SK-N-MC (cell line): ENCODE measurements at regions not wholly inside any gene's neighbourhood (a gene's known extent, or its start where the extent isn't known, plus 50 kb on each side); places are given as distances from the start of the nearest gene placed in this dataset.
A peak's percentile ranks its signal among the peaks of the same experiment; 100 is the strongest.

Source experiments
- DNase-seq: peaks from one replicate; pipeline ENCODE4 v3.0.0-alpha.2; 2011; ENCODE audit warnings: low read depth, low spot score
- H3K27ac ChIP-seq: fragments of 200-600 bp; sonication (generic); 2 replicates; pipeline ENCODE4 v1.5.1; 2016; ENCODE audit warnings: mixed run types
- H3K36me3 ChIP-seq: fragments of 200-600 bp; sonication (generic); 2 replicates; pipeline ENCODE4 v1.6.1; 2017; ENCODE audit warnings: antibody characterized with exemption, low read length, mixed read lengths; ENCODE audit not compliant: insufficient read depth
- H3K4me3 ChIP-seq: fragments of 200-600 bp; sonication (generic); 2 replicates; pipeline ENCODE4 v1.5.1; 2016
- H3K9ac ChIP-seq: fragments of 200-600 bp; sonication (generic); 2 replicates; pipeline ENCODE4 v1.8.0; 2017; ENCODE audit warnings: mixed run types, mixed read lengths; ENCODE audit not compliant: insufficient read length
- H3K9me3 ChIP-seq: fragments of 200-600 bp; sonication (generic); 2 replicates; pipeline ENCODE4 v1.6.1; 2017; ENCODE audit warnings: low read depth, mild to moderate bottlenecking, antibody characterized with exemption, low read length, moderate library complexity, mixed read lengths
- EZH2 ChIP-seq: fragments of 200-600 bp; sonication (generic); IDR thresholded peaks from one replicate; pipeline ENCODE4 v1.6.1; 2017; ENCODE audit warnings: antibody characterized with exemption
- FOXP2 ChIP-seq: optimal IDR thresholded peaks from 2 replicates; pipeline ENCODE3; 2011; ENCODE audit warnings: mild to moderate bottlenecking, moderate library complexity; ENCODE audit not compliant: insufficient read depth; ENCODE audit errors: extremely low read length, control extremely low read depth
- POLR2AphosphoS5 ChIP-seq: IDR thresholded peaks from 2 replicates; pipeline ENCODE4 v1.6.1; 2012; ENCODE audit warnings: mild to moderate bottlenecking, low read depth, low read length, borderline replicate concordance

DNA sequence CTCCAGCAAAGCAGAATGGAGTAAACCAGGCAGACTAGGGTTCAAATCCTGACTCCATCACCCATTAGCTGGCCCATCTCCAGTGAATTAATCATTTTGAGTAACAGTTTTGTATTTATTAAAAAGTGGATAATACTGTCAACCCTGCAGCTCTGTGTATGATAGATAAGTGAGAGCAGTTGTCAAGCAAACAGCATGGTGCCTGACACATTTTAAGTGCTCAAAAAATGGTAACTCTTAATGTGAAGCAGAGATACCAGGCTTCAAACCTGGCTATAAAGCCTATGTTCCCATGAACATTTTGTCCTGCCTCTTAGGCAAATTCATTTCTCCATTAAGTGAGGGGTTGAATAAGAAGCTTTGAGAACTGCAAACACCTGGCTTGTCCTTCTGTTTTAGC, 409.6 kb downstream of the TBC1D4 start:
- TF ChIP-seq FOXP2: no peak
- TF ChIP-seq EZH2: no peak
- TF ChIP-seq POLR2AphosphoS5: no peak
- H3K27ac ChIP-seq: no peak overlapping the region
- no peak overlapping the region for H3K9ac ChIP-seq
- no peak for DNase-seq
- H3K9me3 ChIP-seq: no peaks in the 10 kb centered on the region
- no peaks in the 10 kb centered on the region for H3K36me3 ChIP-seq
- no peak overlapping the region for H3K4me3 ChIP-seq

DNA sequence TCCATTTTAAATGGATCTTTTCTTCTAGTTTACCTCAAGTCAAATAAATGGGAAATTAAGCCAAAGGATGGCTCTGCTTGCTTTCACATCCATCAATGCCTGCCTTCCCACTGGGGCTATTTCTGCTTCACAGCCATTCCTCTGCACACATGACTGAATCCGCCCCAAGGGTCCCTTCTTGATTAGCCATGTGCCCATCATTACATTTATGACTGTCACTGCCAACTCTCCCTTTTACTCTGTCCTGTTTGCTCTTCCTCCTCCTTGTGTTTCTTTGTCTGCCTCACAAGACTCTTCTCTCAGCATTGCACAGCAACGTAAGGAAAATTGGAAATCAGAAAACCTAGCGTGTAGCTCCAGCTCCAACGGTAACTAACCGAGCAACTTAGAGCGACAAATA, 410.2 kb downstream of the TBC1D4 start:
- no peak for DNase-seq

DNA sequence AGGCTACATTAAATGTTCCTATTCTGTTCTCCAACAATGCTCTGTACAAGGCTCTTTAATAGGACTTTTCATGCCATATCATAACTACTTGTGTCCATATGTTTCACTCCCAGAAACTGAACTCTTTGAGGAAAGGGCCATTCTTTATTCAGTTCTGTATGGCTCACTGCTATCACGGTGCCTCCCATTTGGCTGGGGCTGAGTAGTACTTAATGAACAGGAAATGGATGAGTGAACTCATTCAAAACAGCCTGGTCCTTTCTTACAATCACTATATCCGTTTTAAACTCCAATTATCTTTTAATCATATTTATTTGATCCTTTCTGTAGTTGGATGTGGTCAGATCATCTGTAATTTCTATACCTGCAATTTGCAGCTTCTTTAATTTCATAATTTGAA, 410.6 kb downstream of the TBC1D4 start:
- H3K9me3 ChIP-seq: no peaks in the 10 kb centered on the region
- no peak overlapping the region for H3K4me3 ChIP-seq
- no peak overlapping the region for H3K27ac ChIP-seq
- H3K9ac ChIP-seq: no peak overlapping the region
- no peak for TF ChIP-seq POLR2AphosphoS5
- TF ChIP-seq FOXP2: no peak
- no peak for TF ChIP-seq EZH2
- DNase-seq: no peak
- H3K36me3 ChIP-seq: no peaks in the 10 kb centered on the region

More for the DNA sequence above, 410.2 kb downstream of the TBC1D4 start:
- H3K36me3 ChIP-seq: no peaks in the 10 kb centered on the region
- no peak overlapping the region for H3K27ac ChIP-seq
- H3K9me3 ChIP-seq: no peaks in the 10 kb centered on the region
- no peak overlapping the region for H3K9ac ChIP-seq
- TF ChIP-seq POLR2AphosphoS5 (no peak), FOXP2 (no peak), EZH2 (no peak)
- no peak overlapping the region for H3K4me3 ChIP-seq

DNA sequence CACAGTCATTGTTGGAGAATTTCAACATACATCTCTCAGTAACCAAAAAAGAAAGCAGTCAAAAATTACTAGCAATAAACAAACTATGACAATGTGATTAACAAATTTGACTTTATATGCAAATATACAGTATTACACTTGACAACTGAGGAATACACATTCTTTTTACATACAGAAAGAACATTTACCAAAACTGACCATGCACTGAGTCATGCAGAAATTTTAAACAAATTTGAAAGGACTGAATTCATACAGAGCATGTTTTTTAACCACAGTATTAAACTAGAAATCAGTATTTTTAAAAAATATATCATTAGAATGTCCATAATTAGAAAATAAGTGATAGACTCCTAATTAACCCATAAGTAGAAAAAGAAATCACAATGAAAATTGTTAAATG, 420.1 kb downstream of the TBC1D4 start:
- H3K27ac ChIP-seq: no peak overlapping the region
- no peak for DNase-seq

DNA sequence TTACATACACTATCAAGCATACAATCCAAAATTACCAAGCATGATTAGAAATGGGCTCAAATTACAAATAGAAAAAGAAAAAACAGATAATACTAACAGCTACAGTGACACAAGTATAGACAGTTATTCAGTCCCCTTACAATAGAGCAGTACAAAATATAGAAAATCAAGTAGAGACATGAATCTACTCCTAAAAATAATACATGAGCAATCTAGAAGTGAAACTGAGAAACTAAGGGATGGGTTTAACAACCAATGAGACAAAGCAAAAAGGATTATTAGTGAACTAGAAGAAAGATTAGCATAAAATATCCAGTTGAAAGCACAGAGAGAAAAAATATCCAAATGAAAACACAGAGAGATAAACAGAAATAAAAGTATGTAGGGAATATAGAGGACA, 426.7 kb downstream of the TBC1D4 start:
- no peak for DNase-seq
- TF ChIP-seq FOXP2 (no peak), POLR2AphosphoS5 (no peak), EZH2 (no peak)
- H3K36me3 ChIP-seq: no peaks in the 10 kb centered on the region
- no peak overlapping the region for H3K9ac ChIP-seq
- no peak overlapping the region for H3K27ac ChIP-seq
- no peak overlapping the region for H3K4me3 ChIP-seq
- no peaks in the 10 kb centered on the region for H3K9me3 ChIP-seq

More for the DNA sequence above, 420.1 kb downstream of the TBC1D4 start:
- no peak overlapping the region for H3K4me3 ChIP-seq
- H3K36me3 ChIP-seq: no peaks in the 10 kb centered on the region
- no peak overlapping the region for H3K9ac ChIP-seq
- TF ChIP-seq EZH2: no peak
- no peaks in the 10 kb centered on the region for H3K9me3 ChIP-seq

DNA sequence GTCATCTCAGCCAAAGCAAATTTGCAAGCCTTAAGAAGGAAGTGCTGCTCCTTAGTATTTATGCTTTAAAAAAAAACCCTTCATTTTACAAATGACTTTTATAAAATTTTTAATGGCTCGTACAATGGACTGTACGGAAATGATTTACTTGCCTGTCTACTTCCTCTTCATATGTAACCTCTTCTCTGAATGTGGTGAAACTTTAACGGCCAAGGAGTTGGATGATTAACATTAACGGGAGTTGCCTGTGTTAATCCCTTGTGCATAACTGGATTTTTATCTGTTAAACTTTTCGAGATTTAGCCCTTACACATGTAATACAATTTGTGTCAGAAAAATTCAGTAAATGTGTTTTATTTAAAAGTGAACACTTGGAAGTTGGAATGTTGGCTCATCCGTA, 429.4 kb downstream of the TBC1D4 start:
- no peak overlapping the region for H3K27ac ChIP-seq
- no peak for DNase-seq
- no peaks in the 10 kb centered on the region for H3K9me3 ChIP-seq
- 0 out of 2 replicates have a peak overlapping the region, but pooled peaks have one; percentile 23 for H3K4me3 ChIP-seq
- no peak for TF ChIP-seq POLR2AphosphoS5
- TF ChIP-seq EZH2: no peak
- TF ChIP-seq FOXP2: no peak
- H3K36me3 ChIP-seq: no peaks in the 10 kb centered on the region
- no peak overlapping the region for H3K9ac ChIP-seq

DNA sequence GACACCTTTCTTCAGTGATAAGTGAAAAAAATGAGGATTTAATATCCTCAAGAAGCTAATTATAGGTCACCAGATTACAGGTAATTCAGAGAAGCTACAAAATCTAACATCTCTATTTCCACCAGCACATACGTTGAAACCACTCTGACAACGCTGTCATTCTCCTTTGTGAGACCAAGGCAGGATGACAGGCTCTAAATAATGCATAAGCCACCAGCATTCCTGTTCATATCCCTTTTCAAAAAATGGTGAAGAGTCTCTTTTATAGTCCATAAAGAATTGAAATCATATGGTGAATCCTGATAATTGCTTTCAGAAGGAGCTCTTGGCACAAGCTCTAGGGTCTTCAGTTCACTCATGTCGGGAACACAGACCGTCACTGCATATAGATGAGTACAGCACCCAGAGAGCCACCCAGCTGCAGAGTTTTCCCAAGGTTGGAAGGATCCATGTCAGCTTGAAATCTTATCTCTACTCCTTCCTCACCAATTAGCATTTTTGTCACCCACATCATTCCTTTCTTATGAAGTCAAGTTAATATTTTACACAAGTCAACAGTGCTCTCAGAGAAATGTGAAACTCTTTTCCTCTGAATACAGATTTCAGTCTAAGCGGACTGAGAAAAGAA, 431.4 kb downstream of the TBC1D4 start:
- no peaks in the 10 kb centered on the region for H3K36me3 ChIP-seq
- DNase-seq: peak; percentile 51
- H3K9me3 ChIP-seq: no peaks in the 10 kb centered on the region
- TF ChIP-seq POLR2AphosphoS5 (no peak; the same call in 1 of the 2 replicates), FOXP2 (no peak), EZH2 (no peak)
- H3K27ac ChIP-seq: peak overlapping the region; percentile 44; the same call in 1 of the 2 replicates
- no peak overlapping the region for H3K9ac ChIP-seq
- peak overlapping the region; percentile 65 for H3K4me3 ChIP-seq

DNA sequence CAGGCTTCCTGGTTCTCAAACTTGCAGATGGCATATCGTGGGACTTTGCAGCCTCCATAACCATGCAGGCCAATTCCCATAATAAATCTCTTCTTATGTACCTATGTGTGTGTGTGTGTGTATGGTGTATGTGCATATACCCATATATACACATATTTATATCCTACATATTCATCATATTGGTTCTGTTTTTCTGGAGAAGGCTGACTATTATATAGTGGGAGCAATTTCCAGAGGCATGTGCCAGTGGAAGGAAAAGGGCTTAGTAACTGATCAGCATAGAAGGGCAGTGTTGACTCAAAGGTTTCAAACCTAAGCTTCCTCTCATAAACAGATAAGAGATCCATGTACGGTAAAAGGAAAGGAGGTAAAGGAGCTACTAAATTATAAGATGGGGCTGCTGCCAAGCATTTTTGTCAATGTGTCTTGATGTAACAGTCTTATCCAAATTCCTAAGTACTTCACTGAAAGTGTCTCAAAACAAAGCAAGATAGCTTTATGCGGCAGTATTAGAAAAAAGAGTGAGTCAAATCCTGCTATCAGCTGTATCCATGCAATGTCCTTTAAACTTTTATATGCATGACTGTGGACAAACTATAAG, 432.1 kb downstream of the TBC1D4 start:
- TF ChIP-seq EZH2: no peak
- TF ChIP-seq FOXP2: no peak
- TF ChIP-seq POLR2AphosphoS5: no peak
- Histone ChIP-seq H3K4me3 (peak overlapping the region; percentile 65), H3K9ac (no peak overlapping the region), H3K9me3 (no peaks in the 10 kb centered on the region), H3K36me3 (no peaks in the 10 kb centered on the region), H3K27ac (peak overlapping the region; percentile 21; the same call in 1 of the 2 replicates)
- DNase-seq: no peak

DNA sequence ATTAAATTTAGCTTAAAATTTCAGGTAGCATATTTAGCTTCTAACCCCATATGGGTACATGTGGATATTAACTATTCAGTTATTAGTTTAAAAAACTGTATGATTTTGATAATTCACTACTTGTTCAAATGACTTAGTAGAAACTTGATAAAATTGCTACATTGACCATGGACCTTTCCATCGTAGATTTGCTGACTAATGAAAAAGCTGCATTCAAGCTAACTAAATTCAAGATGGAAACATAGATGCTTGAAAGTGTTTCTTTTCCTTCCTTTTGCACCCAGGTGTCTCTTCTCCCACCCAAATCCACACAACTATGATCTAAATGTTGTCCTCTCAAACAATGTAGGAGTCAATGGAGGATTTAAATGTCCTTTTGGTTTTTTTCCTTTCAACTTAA, 439.2 kb downstream of the TBC1D4 start:
- H3K27ac ChIP-seq: no peak overlapping the region
- no peak for DNase-seq
- TF ChIP-seq POLR2AphosphoS5: no peak
- TF ChIP-seq EZH2: no peak
- TF ChIP-seq FOXP2: no peak

More for the DNA sequence above, 439.2 kb downstream of the TBC1D4 start:
- Histone ChIP-seq H3K9ac (no peak overlapping the region), H3K9me3 (no peaks in the 10 kb centered on the region), H3K36me3 (no peaks in the 10 kb centered on the region), H3K4me3 (no peak overlapping the region)
